IMR-90 (cell line): ENCODE measurements at regions not wholly inside any gene's neighbourhood (a gene's known extent, or its start where the extent isn't known, plus 50 kb on each side); places are given as distances from the start of the nearest gene placed in this dataset.

ENCODE experiments used
- ATAC-seq: fragments of 200-7000 bp; cut with Tn5 transposase; 2 replicates; pipeline ENCODE4 v1.9.1; 2020; ENCODE audit warnings: low read depth, mild to moderate bottlenecking, moderate library complexity
- BruUV-seq: library from RNA; stranded (reverse); fragments of 400-500 nt; replicated peaks from 2 replicates; lab custom pipeline; 2021; lab: Mats Ljungman, UMichigan
- CTCF ChIA-PET: fragments of 300-600 bp; formaldehyde crosslinking; extraction: SDS; loops from one replicate; lab custom pipeline; 2021; ENCODE audit warnings: antibody characterized with exemption; lab: Yijun Ruan, JAX
- POLR2A ChIA-PET: fragments of 300-600 bp; sonication (Branson Sonifier 250); formaldehyde crosslinking; loops from one replicate; lab custom pipeline; 2022; ENCODE audit warnings: antibody characterized with exemption; ENCODE audit not compliant: unreplicated experiment; lab: Charles Lee
- DNase-seq: peaks from one replicate; pipeline ENCODE4 v3.0.0; 2013
- H2AFZ ChIP-seq: replicated peaks from 2 replicates; pipeline ENCODE3; 2013; ENCODE audit warnings: low read length, mild to moderate bottlenecking; ENCODE audit not compliant: poor library complexity
- H2AK5ac ChIP-seq: 2 replicates; pipeline ENCODE4 v1.6.1; 2013; ENCODE audit warnings: low read depth, low read length, inconsistent platforms
- H2AK9ac ChIP-seq: replicated peaks from 2 replicates; pipeline ENCODE3; 2013; ENCODE audit warnings: mild to moderate bottlenecking, low read depth, low read length, moderate library complexity; ENCODE audit not compliant: poor library complexity
- H2BK120ac ChIP-seq: 2 replicates; pipeline ENCODE4 v1.6.1; 2013; ENCODE audit warnings: low read depth, low read length, inconsistent platforms
- H2BK15ac ChIP-seq: 3 replicates; pipeline ENCODE4 v1.6.1; 2013; ENCODE audit warnings: low read depth, low read length, inconsistent platforms
- H2BK20ac ChIP-seq: 2 replicates; pipeline ENCODE4 v1.6.1; 2013; ENCODE audit warnings: low read depth, mild to moderate bottlenecking, inconsistent platforms, low read length, moderate library complexity
- H2BK5ac ChIP-seq: 2 replicates; pipeline ENCODE4 v1.6.1; 2013; ENCODE audit warnings: mild to moderate bottlenecking, low read depth, low read length, inconsistent platforms; ENCODE audit not compliant: poor library complexity, severe bottlenecking
- H3K14ac ChIP-seq: replicated peaks from 2 replicates; pipeline ENCODE4 v1.6.1; 2013; ENCODE audit warnings: low read depth, low read length, inconsistent platforms
- H3K18ac ChIP-seq: 2 replicates; pipeline ENCODE4 v1.6.1; 2013; ENCODE audit warnings: low read depth, low read length, control low read depth
- H3K23ac ChIP-seq: 2 replicates; pipeline ENCODE4 v1.6.1; 2013; ENCODE audit warnings: low read depth, low read length, inconsistent platforms
- H3K27ac ChIP-seq: 2 replicates; pipeline ENCODE4 v1.5.1; 2013; ENCODE audit warnings: mild to moderate bottlenecking, control low read depth, low read length; ENCODE audit not compliant: insufficient read depth
- H3K27me3 ChIP-seq: 2 replicates; pipeline ENCODE4 v1.6.1; 2013; ENCODE audit warnings: low read length; ENCODE audit not compliant: control insufficient read depth, insufficient read depth
- H3K36me3 ChIP-seq: 2 replicates; pipeline ENCODE4 v1.6.1; 2013; ENCODE audit warnings: low read length, mixed read lengths; ENCODE audit not compliant: control insufficient read depth, insufficient read depth
- H3K4ac ChIP-seq: 2 replicates; pipeline ENCODE4 v1.6.1; 2013; ENCODE audit warnings: low read depth, low read length, inconsistent platforms
- H3K4me1 ChIP-seq: 2 replicates; pipeline ENCODE4 v1.6.1; 2013; ENCODE audit warnings: low read length, mixed read lengths; ENCODE audit not compliant: control insufficient read depth, insufficient read depth
- H3K4me2 ChIP-seq: 2 replicates; pipeline ENCODE4 v1.6.1; 2013; ENCODE audit warnings: low read depth, mild to moderate bottlenecking, control low read depth, low read length, moderate library complexity
- H3K4me3 ChIP-seq: 2 replicates; pipeline ENCODE4 v1.5.1; 2013; ENCODE audit warnings: low read depth, mild to moderate bottlenecking, control low read depth, low read length, moderate library complexity; ENCODE audit not compliant: insufficient read depth
- H3K56ac ChIP-seq: 2 replicates; pipeline ENCODE4 v1.6.1; 2013; ENCODE audit warnings: low read length, inconsistent platforms; ENCODE audit not compliant: insufficient read depth; ENCODE audit errors: extremely low read depth
- H3K79me1 ChIP-seq, 2 experiments: 2 replicates each; pipeline ENCODE4 v1.6.1; 2013; ENCODE audit warnings: low read length in 2 of 2, inconsistent platforms in 1 of 2, low read depth in 1 of 2
- H3K9ac ChIP-seq: 2 replicates; pipeline ENCODE4 v1.6.1; 2013; ENCODE audit warnings: low read depth, low read length, control low read depth
- H3K9me1 ChIP-seq: 2 replicates; pipeline ENCODE4 v1.6.1; 2013; ENCODE audit warnings: low read length, inconsistent platforms; ENCODE audit not compliant: insufficient read depth
- H3K9me3 ChIP-seq: 2 replicates; pipeline ENCODE4 v1.6.1; 2013; ENCODE audit warnings: low read length; ENCODE audit not compliant: control insufficient read depth, insufficient read depth
- H4K20me1 ChIP-seq: 2 replicates; pipeline ENCODE4 v1.6.1; 2013; ENCODE audit warnings: low read length, inconsistent platforms; ENCODE audit not compliant: insufficient read depth
- H4K5ac ChIP-seq: 2 replicates; pipeline ENCODE4 v1.6.1; 2013; ENCODE audit warnings: mild to moderate bottlenecking, low read depth, low read length, control low read depth
- H4K8ac ChIP-seq, 2 experiments: 2 replicates each; pipeline ENCODE4 v1.6.1; 2013; ENCODE audit warnings: low read depth in 2 of 2, low read length in 2 of 2, control low read depth in 1 of 2, inconsistent platforms in 1 of 2
- H4K91ac ChIP-seq: 2 replicates; pipeline ENCODE4 v1.6.1; 2013; ENCODE audit warnings: low read depth, low read length, inconsistent platforms; ENCODE audit not compliant: insufficient read depth
- BHLHE40 ChIP-seq: fragments of 150-350 bp; IDR thresholded peaks from 2 replicates; pipeline ENCODE4 v1.6.1; 2016; ENCODE audit warnings: mild to moderate bottlenecking, low read depth, low read length
- FOS ChIP-seq: fragments of 150-350 bp; IDR thresholded peaks from 2 replicates; pipeline ENCODE4 v1.6.1; 2016; ENCODE audit warnings: low read depth, low read length
- MAZ ChIP-seq: IDR thresholded peaks from 2 replicates; pipeline ENCODE4 v1.6.1; 2012; ENCODE audit warnings: low read depth, mild to moderate bottlenecking, low read length, improper control_type of control experiment, moderate library complexity, borderline replicate concordance
- MXI1 ChIP-seq: IDR thresholded peaks from 2 replicates; pipeline ENCODE4 v1.6.1; 2012; ENCODE audit warnings: low read depth, mild to moderate bottlenecking, low read length, moderate library complexity, borderline replicate concordance
- NFE2L2 ChIP-seq: fragments of 150-350 bp; IDR thresholded peaks from 2 replicates; pipeline ENCODE4 v1.6.1; 2016; ENCODE audit warnings: low read depth, mild to moderate bottlenecking, low read length
- POLR2A ChIP-seq: IDR thresholded peaks from 2 replicates; pipeline ENCODE4 v1.6.1; 2012; ENCODE audit warnings: mild to moderate bottlenecking, low read depth, low read length
- RAD21 ChIP-seq: IDR thresholded peaks from 2 replicates; pipeline ENCODE4 v1.6.1; 2012; ENCODE audit warnings: low read length, improper control_type of control experiment
- USF2 ChIP-seq: fragments of 150-350 bp; IDR thresholded peaks from 2 replicates; pipeline ENCODE4 v1.6.1; 2017; ENCODE audit warnings: mild to moderate bottlenecking, antibody characterized with exemption, low read length, low read depth
- WGBS, 2 experiments: methylation state at CpG; one replicate each; pipeline versions ENCODE4 v1.1.5 to v1.1.7; 2013; ENCODE audit warnings: missing lambda C conversion rate in 2 of 2; ENCODE audit not compliant: insufficient read length in 1 of 2; ENCODE audit errors: extremely low coverage in 2 of 2; 5-methylcytosine and 5-hydroxymethylcytosine counted together
- dilution Hi-C: fragments of 300-500 bp; cut with HindIII; formaldehyde crosslinking; loops from one replicate; pipeline ENCODE4 v1.14.3; 2018; ENCODE audit warnings: low sequenced_read_pairs; ENCODE audit not compliant: unreplicated experiment
- in situ Hi-C: fragments of 300-500 bp; cut with MboI; formaldehyde crosslinking; loops from 3 replicates; pipeline ENCODE4 v1.14.3; 2019; ENCODE audit warnings: low sequenced_read_pairs, inconsistent platforms, mixed read lengths
- intact Hi-C: fragments of 100-400 bp; cut with micrococcal nuclease; formaldehyde crosslinking; loops from 2 replicates; pipeline ENCODE4 v1.10.0; 2022
- TF ChIP-seq, protein P1 (sequence below): fragments of 150-350 bp; IDR thresholded peaks from 2 replicates; pipeline ENCODE4 v1.6.1; 2016; ENCODE audit warnings: low read depth, mild to moderate bottlenecking, low read length, moderate library complexity, borderline replicate concordance

DNA sequence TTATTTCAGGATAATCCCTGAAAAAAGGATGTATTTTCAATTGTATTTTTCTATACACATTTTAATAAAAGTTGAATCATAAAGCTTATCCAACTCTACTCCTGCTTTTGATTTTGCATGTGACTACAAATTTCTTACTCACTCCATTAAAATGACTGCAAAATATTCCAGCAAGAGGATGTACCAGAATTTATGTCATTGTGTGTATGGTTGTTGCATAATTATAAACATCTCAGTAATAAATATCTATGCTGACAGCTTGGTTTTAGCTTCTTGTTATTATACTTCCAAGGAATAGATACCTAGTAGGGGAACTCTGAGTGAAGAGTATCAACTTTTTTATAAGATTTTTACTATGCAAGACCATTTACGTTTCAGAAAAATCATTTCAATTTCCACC is 463.2 kb upstream of the RUNX1 start:
- ATAC-seq (no peak), DNase-seq (peak; percentile 31)
- in situ Hi-C loops (no loop called here), dilution Hi-C loops (no loop called here), intact Hi-C loops (loop anchor here (10.0 kb wide), 1 partner anchor 62 kb away; no protein-coding TSS in a partner anchor)
- POLR2A ChIA-PET = no interaction called here
- no peak overlapping the region for H4K8ac ChIP-seq
- no peak overlapping the region for H3K9ac ChIP-seq
- H3K4me1 ChIP-seq = peaks cover 8% of the 10 kb centered on the region
- no peak overlapping the region for H2AK5ac ChIP-seq
- no peak overlapping the region for H3K23ac ChIP-seq
- no peak overlapping the region for H3K4me3 ChIP-seq
- no peaks in the 10 kb centered on the region for H3K9me3 ChIP-seq
- peaks cover 5% of the 10 kb centered on the region; the same call in 1 of the 2 replicates for H3K9me1 ChIP-seq
- no TSS peak for BruUV-seq
- H3K27ac ChIP-seq = no peak overlapping the region
- no CpG with 5 or more reads among the region's 1 CpG for WGBS, 2 experiments
- no peak overlapping the region for H2BK15ac ChIP-seq
- H2BK120ac ChIP-seq = no peak overlapping the region
- no peak overlapping the region for H2BK5ac ChIP-seq
- no peak overlapping the region for H4K5ac ChIP-seq
- H2AFZ ChIP-seq = no peak overlapping the region
- no peak overlapping the region for H3K4me2 ChIP-seq
- CTCF ChIA-PET = interaction anchor here (0.6 kb wide), 2 partner anchors 15 to 819 kb away, joined by 3 read pairs; no protein-coding TSS in a partner anchor
- TF ChIP-seq BHLHE40 (no peak), POLR2A (no peak), USF2 (no peak), MXI1 (no peak), FOS (no peak), MAZ (no peak), NFE2L2 (no peak), RAD21 (no peak)
- TF ChIP-seq, protein P1, sequence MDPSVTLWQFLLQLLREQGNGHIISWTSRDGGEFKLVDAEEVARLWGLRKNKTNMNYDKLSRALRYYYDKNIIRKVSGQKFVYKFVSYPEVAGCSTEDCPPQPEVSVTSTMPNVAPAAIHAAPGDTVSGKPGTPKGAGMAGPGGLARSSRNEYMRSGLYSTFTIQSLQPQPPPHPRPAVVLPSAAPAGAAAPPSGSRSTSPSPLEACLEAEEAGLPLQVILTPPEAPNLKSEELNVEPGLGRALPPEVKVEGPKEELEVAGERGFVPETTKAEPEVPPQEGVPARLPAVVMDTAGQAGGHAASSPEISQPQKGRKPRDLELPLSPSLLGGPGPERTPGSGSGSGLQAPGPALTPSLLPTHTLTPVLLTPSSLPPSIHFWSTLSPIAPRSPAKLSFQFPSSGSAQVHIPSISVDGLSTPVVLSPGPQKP = no peak
- H3K27me3 ChIP-seq = no peaks in the 10 kb centered on the region
- no peaks in the 10 kb centered on the region for H3K36me3 ChIP-seq
- no peaks in the 10 kb centered on the region for H4K20me1 ChIP-seq
- no peak overlapping the region for H3K4ac ChIP-seq
- H3K79me1 ChIP-seq = no peaks in the 10 kb centered on the region
- H3K18ac ChIP-seq = no peak overlapping the region
- no peak overlapping the region for H2AK9ac ChIP-seq
- H4K91ac ChIP-seq = no peak overlapping the region
- H3K56ac ChIP-seq = no peak overlapping the region
- 0 out of 2 replicates have a peak overlapping the region, but pooled peaks have one; percentile 10 for H3K14ac ChIP-seq
- H2BK20ac ChIP-seq = no peak overlapping the region
